ENCODE measurements at regions not wholly inside any gene's neighbourhood (a gene's known extent, or its start where the extent isn't known, plus 50 kb on each side); places are given as distances from the start of the nearest gene placed in this dataset.
"Not testable (repeated sequence)": the region's sequence is repeated elsewhere in the genome, so short reads cannot be mapped to it uniquely, and the experiment has no call there.

DNA sequence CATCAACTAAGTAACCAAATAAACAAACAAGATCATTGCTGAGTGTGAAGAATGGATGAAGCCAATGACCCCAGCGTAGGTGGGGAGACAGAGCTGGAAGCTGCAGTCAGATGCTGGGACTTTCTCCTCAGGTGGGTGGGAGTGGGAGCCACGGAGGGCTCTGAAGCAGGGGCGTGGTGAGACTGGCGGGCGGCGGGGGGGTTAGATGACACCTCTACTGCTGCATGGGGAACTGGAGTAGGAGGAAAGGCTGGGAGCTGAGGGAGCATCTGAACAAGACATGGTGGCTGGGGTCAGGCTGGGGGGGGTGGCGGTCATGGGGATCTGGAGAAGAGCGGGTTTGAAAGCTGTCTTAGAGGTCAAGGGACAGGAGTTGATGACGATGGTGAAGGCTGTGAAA, 193.8 kb downstream of the C9orf50 start:
- 85% methylated on average over 9 of the region's 9 CpGs for WGBS
- no peak overlapping the region for H3K4me3 ChIP-seq (ENCODE audit: low read depth in 1 of 3, low read length in 3 of 3)
- H3K36me3 ChIP-seq (ENCODE audit: control insufficient read depth in 4 of 4, insufficient read depth in 3 of 4, low read depth in 1 of 4, low read length in 3 of 4): no peaks in the 10 kb centered on the region
- no peak overlapping the region for H3K27ac ChIP-seq (ENCODE audit: low read depth in 1 of 2, low read length in 2 of 2)
- no peaks in the 10 kb centered on the region for H3K9me3 ChIP-seq (ENCODE audit: control insufficient read depth in 4 of 4, low read length in 3 of 4)
- H3K4me1 ChIP-seq (ENCODE audit: control insufficient read depth in 4 of 4, insufficient read depth in 4 of 4, low read length in 3 of 4): no peaks in the 10 kb centered on the region
- DNase-seq (ENCODE audit: low spot score): no peak
- TF ChIP-seq RAD21 (IDR thresholded peaks at IDR 0.05) (no peak), GABPA (IDR thresholded peaks at IDR 0.05 in 1 of 2, conservative IDR thresholded peaks at IDR 0.05 in 1 of 2) (no peak), FOXA2 (IDR thresholded peaks at IDR 0.05) (no peak), TAF1 (conservative IDR thresholded peaks at IDR 0.05) (no peak), HNF4G (IDR thresholded peaks at IDR 0.05) (no peak), RXRA (IDR thresholded peaks at IDR 0.05) (no peak), JUND (IDR thresholded peaks at IDR 0.05) (no peak), SP1 (IDR thresholded peaks at IDR 0.05) (no peak), YY1 (IDR thresholded peaks at IDR 0.05) (no peak), FOXA1 (IDR thresholded peaks at IDR 0.05) (no peak), HNF4A (conservative IDR thresholded peaks at IDR 0.05) (no peak), NR2F2 (IDR thresholded peaks at IDR 0.05) (no peak), EGR1 (IDR thresholded peaks at IDR 0.05; ENCODE audit: low read depth in 2 of 2) (no peak)
- TF ChIP-seq, protein P1, sequence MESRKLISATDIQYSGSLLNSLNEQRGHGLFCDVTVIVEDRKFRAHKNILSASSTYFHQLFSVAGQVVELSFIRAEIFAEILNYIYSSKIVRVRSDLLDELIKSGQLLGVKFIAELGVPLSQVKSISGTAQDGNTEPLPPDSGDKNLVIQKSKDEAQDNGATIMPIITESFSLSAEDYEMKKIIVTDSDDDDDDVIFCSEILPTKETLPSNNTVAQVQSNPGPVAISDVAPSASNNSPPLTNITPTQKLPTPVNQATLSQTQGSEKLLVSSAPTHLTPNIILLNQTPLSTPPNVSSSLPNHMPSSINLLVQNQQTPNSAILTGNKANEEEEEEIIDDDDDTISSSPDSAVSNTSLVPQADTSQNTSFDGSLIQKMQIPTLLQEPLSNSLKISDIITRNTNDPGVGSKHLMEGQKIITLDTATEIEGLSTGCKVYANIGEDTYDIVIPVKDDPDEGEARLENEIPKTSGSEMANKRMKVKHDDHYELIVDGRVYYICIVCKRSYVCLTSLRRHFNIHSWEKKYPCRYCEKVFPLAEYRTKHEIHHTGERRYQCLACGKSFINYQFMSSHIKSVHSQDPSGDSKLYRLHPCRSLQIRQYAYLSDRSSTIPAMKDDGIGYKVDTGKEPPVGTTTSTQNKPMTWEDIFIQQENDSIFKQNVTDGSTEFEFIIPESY (IDR thresholded peaks at IDR 0.05): no peak
- TF ChIP-seq, protein P2, sequence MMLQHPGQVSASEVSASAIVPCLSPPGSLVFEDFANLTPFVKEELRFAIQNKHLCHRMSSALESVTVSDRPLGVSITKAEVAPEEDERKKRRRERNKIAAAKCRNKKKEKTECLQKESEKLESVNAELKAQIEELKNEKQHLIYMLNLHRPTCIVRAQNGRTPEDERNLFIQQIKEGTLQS (IDR thresholded peaks at IDR 0.05): no peak
- TF ChIP-seq, protein P3, sequence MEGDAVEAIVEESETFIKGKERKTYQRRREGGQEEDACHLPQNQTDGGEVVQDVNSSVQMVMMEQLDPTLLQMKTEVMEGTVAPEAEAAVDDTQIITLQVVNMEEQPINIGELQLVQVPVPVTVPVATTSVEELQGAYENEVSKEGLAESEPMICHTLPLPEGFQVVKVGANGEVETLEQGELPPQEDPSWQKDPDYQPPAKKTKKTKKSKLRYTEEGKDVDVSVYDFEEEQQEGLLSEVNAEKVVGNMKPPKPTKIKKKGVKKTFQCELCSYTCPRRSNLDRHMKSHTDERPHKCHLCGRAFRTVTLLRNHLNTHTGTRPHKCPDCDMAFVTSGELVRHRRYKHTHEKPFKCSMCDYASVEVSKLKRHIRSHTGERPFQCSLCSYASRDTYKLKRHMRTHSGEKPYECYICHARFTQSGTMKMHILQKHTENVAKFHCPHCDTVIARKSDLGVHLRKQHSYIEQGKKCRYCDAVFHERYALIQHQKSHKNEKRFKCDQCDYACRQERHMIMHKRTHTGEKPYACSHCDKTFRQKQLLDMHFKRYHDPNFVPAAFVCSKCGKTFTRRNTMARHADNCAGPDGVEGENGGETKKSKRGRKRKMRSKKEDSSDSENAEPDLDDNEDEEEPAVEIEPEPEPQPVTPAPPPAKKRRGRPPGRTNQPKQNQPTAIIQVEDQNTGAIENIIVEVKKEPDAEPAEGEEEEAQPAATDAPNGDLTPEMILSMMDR (IDR thresholded peaks at IDR 0.05; ENCODE audit: low read depth, low read length, missing input control): no peak
- TF ChIP-seq, protein P4, sequence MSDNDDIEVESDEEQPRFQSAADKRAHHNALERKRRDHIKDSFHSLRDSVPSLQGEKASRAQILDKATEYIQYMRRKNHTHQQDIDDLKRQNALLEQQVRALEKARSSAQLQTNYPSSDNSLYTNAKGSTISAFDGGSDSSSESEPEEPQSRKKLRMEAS (IDR thresholded peaks at IDR 0.05): no peak
- TF ChIP-seq, protein P5, sequence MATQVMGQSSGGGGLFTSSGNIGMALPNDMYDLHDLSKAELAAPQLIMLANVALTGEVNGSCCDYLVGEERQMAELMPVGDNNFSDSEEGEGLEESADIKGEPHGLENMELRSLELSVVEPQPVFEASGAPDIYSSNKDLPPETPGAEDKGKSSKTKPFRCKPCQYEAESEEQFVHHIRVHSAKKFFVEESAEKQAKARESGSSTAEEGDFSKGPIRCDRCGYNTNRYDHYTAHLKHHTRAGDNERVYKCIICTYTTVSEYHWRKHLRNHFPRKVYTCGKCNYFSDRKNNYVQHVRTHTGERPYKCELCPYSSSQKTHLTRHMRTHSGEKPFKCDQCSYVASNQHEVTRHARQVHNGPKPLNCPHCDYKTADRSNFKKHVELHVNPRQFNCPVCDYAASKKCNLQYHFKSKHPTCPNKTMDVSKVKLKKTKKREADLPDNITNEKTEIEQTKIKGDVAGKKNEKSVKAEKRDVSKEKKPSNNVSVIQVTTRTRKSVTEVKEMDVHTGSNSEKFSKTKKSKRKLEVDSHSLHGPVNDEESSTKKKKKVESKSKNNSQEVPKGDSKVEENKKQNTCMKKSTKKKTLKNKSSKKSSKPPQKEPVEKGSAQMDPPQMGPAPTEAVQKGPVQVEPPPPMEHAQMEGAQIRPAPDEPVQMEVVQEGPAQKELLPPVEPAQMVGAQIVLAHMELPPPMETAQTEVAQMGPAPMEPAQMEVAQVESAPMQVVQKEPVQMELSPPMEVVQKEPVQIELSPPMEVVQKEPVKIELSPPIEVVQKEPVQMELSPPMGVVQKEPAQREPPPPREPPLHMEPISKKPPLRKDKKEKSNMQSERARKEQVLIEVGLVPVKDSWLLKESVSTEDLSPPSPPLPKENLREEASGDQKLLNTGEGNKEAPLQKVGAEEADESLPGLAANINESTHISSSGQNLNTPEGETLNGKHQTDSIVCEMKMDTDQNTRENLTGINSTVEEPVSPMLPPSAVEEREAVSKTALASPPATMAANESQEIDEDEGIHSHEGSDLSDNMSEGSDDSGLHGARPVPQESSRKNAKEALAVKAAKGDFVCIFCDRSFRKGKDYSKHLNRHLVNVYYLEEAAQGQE (IDR thresholded peaks at IDR 0.05): no peak
- no peaks in the 10 kb centered on the region for H3K27me3 ChIP-seq (ENCODE audit: control insufficient read depth in 4 of 4, insufficient read depth in 4 of 4, low read length in 3 of 4)
- H3K9ac ChIP-seq (ENCODE audit: low read depth in 1 of 2, low read length in 2 of 2): no peak overlapping the region

DNA sequence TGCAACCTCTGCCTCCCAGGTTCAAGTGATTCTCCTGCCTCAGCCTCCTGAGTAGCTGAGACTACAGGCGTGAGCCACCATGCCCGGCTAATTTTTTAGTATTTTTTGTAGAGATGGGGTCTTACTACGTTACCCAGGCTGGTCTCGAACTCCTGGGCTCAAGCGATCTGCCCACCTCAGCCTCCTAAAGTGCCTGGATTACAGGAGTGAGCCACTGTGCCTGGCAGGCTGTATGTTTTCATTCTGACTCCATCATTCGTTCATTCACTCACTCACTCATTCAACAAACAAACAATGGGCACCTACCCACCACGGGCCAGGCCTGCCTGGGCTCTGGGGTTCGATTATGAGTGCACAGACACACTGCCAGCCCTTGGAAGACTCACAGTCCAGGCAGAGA, 197.1 kb downstream of the C9orf50 start:
- not testable (repeated sequence) for H3K27ac ChIP-seq (ENCODE audit: low read depth in 1 of 2, low read length in 2 of 2); H3K4me3 ChIP-seq (ENCODE audit: low read depth in 1 of 3, low read length in 3 of 3)

More for the DNA sequence above, 197.1 kb downstream of the C9orf50 start:
- not testable (repeated sequence) for H3K36me3 ChIP-seq (ENCODE audit: control insufficient read depth in 4 of 4, insufficient read depth in 3 of 4, low read depth in 1 of 4, low read length in 3 of 4); H3K4me1 ChIP-seq (ENCODE audit: control insufficient read depth in 4 of 4, insufficient read depth in 4 of 4, low read length in 3 of 4); H3K9ac ChIP-seq (ENCODE audit: low read depth in 1 of 2, low read length in 2 of 2); DNase-seq (ENCODE audit: low spot score); H3K9me3 ChIP-seq (ENCODE audit: control insufficient read depth in 4 of 4, low read length in 3 of 4); H3K27me3 ChIP-seq (ENCODE audit: control insufficient read depth in 4 of 4, insufficient read depth in 4 of 4, low read length in 3 of 4)
- WGBS: 93% methylated on average over 8 of the region's 8 CpGs
